Cardiac muscle cell (in vitro differentiated cells and primary cell): ENCODE measurements at regions not wholly inside any gene's neighbourhood (a gene's known extent, or its start where the extent isn't known, plus 50 kb on each side); places are given as distances from the start of the nearest gene placed in this dataset.

Experiments used
- DNase-seq, 2 donors: peaks; one replicate each; pipeline versions ENCODE4 v3.0.0 to v3.0.0-alpha.2; 2010 to 2017; ENCODE audit warnings: low read depth in 1 of 2, low spot score in 1 of 2
- H3K27ac ChIP-seq: fragments of 200-600 bp; sonication (generic); 2 replicates; pipeline ENCODE4 v1.5.1; 2016
- H3K27me3 ChIP-seq: fragments of 200-600 bp; sonication (generic); 2 replicates; pipeline ENCODE4 v1.6.0; 2016; ENCODE audit warnings: control low read depth
- H3K36me3 ChIP-seq: fragments of 200-600 bp; sonication (generic); 2 replicates; pipeline ENCODE4 v1.5.1; 2016; ENCODE audit warnings: control low read depth
- H3K4me1 ChIP-seq: fragments of 200-600 bp; sonication (generic); 2 replicates; pipeline ENCODE4 v1.8.1; 2017; ENCODE audit warnings: low read depth, mild to moderate bottlenecking, mixed run types
- H3K4me3 ChIP-seq: fragments of 200-600 bp; sonication (generic); 2 replicates; pipeline ENCODE4 v1.5.1; 2016; ENCODE audit warnings: mild to moderate bottlenecking
- H3K9me3 ChIP-seq: fragments of 200-600 bp; sonication (generic); 2 replicates; pipeline ENCODE4 v1.5.1; 2017; ENCODE audit warnings: low read depth, mild to moderate bottlenecking, control low read depth
- CTCF ChIP-seq: IDR thresholded peaks from 2 replicates; pipeline ENCODE4 v1.5.1; 2012; ENCODE audit warnings: low read depth, mild to moderate bottlenecking, low read length

GRCh38 chr6:82584856-82585255 lies 221.2 kb downstream of the TPBG start:
- H3K27me3 ChIP-seq: no peaks in the 10 kb centered on the region
- H3K27ac ChIP-seq: no peak overlapping the region
- no peak overlapping the region for H3K4me3 ChIP-seq
- H3K4me1 ChIP-seq: no peaks in the 10 kb centered on the region
- no peaks in the 10 kb centered on the region for H3K36me3 ChIP-seq
- no peak for DNase-seq
- no peak for TF ChIP-seq CTCF
- no peaks in the 10 kb centered on the region for H3K9me3 ChIP-seq

- H3K9me3 ChIP-seq: no peaks in the 10 kb centered on the region
- no peak for TF ChIP-seq CTCF
- H3K36me3 ChIP-seq: no peaks in the 10 kb centered on the region
- H3K27me3 ChIP-seq: no peaks in the 10 kb centered on the region
- DNase-seq: no peak
- H3K4me1 ChIP-seq: no peaks in the 10 kb centered on the region
- H3K4me3 ChIP-seq: no peak overlapping the region
- H3K27ac ChIP-seq: no peak overlapping the region
Measured at GRCh38 chr6:82588020-82588419, 224.4 kb downstream of the TPBG start.

- H3K4me3 ChIP-seq: no peak overlapping the region
- no peaks in the 10 kb centered on the region for H3K36me3 ChIP-seq
- no peak overlapping the region for H3K27ac ChIP-seq
- H3K9me3 ChIP-seq: no peaks in the 10 kb centered on the region
- DNase-seq: no peak
- no peak for TF ChIP-seq CTCF
- no peaks in the 10 kb centered on the region for H3K4me1 ChIP-seq
- no peaks in the 10 kb centered on the region for H3K27me3 ChIP-seq
Measured at GRCh38 chr6:82588859-82589412, 225.3 kb downstream of the TPBG start.

- no peaks in the 10 kb centered on the region for H3K9me3 ChIP-seq
- H3K36me3 ChIP-seq: no peaks in the 10 kb centered on the region
- peak; percentile 17 for TF ChIP-seq CTCF
- H3K4me1 ChIP-seq: no peaks in the 10 kb centered on the region
- H3K4me3 ChIP-seq: no peak overlapping the region
- DNase-seq: peak in 1 of 2 donors; percentile 62
- no peaks in the 10 kb centered on the region for H3K27me3 ChIP-seq
- no peak overlapping the region for H3K27ac ChIP-seq
Measured at GRCh38 chr6:82589509-82590206, 226.0 kb downstream of the TPBG start.

DNA sequence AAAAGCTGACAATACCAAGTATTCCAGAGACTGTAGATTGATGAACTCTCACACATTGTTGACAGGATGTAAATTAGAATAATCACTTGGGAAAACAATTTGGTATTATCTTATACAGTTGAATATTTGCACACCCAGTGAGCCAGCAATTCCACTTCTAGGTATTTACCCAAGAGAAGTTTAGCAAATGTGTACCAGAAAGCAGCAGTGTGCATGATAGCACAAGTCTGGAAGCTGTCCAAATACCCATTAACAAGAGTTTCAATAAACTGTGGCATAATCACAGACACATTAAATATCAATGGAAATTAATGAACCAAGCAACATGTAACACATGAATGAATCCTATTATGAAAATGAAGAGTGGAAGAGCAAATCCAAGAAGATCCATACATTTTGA lies 233.6 kb downstream of the TPBG start:
- no peak for DNase-seq
- H3K27ac ChIP-seq: no peak overlapping the region
- H3K27me3 ChIP-seq: no peaks in the 10 kb centered on the region
- H3K4me1 ChIP-seq: no peaks in the 10 kb centered on the region
- no peak for TF ChIP-seq CTCF
- H3K9me3 ChIP-seq: no peaks in the 10 kb centered on the region
- no peak overlapping the region for H3K4me3 ChIP-seq
- H3K36me3 ChIP-seq: no peaks in the 10 kb centered on the region
